Loucy (cell line): ENCODE measurements at regions not wholly inside any gene's neighbourhood (a gene's known extent, or its start where the extent isn't known, plus 50 kb on each side); places are given as distances from the start of the nearest gene placed in this dataset.

Source experiments
- CTCF ChIP-seq: fragments of 200-600 bp; sonication (generic); conservative IDR thresholded peaks from 2 replicates; pipeline ENCODE4 v1.5.1; 2014; ENCODE audit warnings: mild to moderate bottlenecking, antibody characterized with exemption, low read length
- EZH2phosphoT487 ChIP-seq: fragments of 200-600 bp; IDR thresholded peaks from 2 replicates; pipeline ENCODE4 v1.6.1; 2018; ENCODE audit warnings: antibody characterized with exemption, mild to moderate bottlenecking, moderate library complexity, borderline replicate concordance

GRCh38 chr10:88147000-88147798 lies 283.8 kb downstream of the PTEN start:
- TF ChIP-seq CTCF (no peak), EZH2phosphoT487 (no peak)
